ENCODE measurements at regions not wholly inside any gene's neighbourhood (a gene's known extent, or its start where the extent isn't known, plus 50 kb on each side); places are given as distances from the start of the nearest gene placed in this dataset.

DNA sequence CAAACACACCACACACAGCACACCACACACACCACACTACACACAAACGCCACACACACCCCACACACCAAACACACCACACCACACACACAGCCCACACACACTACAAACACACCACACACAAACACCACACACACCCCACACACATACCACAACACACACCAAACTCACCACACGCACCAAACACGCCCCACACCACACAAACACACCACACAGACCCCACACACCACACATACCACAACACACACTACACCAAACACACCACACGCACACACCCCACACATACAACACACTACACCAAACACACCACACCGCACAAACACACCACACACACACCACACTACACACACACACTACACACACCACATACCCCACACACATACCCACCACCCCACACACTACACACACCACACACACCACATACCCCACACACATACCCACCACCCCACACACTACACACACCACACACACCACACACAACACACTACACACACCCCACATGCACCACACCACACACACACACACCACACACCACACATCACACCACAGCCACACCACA lies 151.2 kb downstream of the ERCC6L2 start:
- TF ChIP-seq POLR2AphosphoS5 (IDR thresholded peaks at IDR 0.05; ENCODE audit: low read depth, low read length) = no peak
- no peak for TF ChIP-seq SIN3A (IDR thresholded peaks at IDR 0.05; ENCODE audit: borderline replicate concordance, insufficient read depth, low read length)
- TF ChIP-seq, protein P1, sequence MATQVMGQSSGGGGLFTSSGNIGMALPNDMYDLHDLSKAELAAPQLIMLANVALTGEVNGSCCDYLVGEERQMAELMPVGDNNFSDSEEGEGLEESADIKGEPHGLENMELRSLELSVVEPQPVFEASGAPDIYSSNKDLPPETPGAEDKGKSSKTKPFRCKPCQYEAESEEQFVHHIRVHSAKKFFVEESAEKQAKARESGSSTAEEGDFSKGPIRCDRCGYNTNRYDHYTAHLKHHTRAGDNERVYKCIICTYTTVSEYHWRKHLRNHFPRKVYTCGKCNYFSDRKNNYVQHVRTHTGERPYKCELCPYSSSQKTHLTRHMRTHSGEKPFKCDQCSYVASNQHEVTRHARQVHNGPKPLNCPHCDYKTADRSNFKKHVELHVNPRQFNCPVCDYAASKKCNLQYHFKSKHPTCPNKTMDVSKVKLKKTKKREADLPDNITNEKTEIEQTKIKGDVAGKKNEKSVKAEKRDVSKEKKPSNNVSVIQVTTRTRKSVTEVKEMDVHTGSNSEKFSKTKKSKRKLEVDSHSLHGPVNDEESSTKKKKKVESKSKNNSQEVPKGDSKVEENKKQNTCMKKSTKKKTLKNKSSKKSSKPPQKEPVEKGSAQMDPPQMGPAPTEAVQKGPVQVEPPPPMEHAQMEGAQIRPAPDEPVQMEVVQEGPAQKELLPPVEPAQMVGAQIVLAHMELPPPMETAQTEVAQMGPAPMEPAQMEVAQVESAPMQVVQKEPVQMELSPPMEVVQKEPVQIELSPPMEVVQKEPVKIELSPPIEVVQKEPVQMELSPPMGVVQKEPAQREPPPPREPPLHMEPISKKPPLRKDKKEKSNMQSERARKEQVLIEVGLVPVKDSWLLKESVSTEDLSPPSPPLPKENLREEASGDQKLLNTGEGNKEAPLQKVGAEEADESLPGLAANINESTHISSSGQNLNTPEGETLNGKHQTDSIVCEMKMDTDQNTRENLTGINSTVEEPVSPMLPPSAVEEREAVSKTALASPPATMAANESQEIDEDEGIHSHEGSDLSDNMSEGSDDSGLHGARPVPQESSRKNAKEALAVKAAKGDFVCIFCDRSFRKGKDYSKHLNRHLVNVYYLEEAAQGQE (IDR thresholded peaks at IDR 0.05; ENCODE audit: insufficient read depth in 1 of 2, low read depth in 2 of 2, low read length in 2 of 2) = no peak
- TF ChIP-seq FOXP2 (optimal IDR thresholded peaks at IDR 0.05; ENCODE audit: borderline replicate concordance, extremely low read depth, extremely low read length, insufficient read depth) = no peak
- TF ChIP-seq TAF1 (IDR thresholded peaks at IDR 0.05; ENCODE audit: borderline replicate concordance, insufficient read depth, low read length) = no peak

DNA sequence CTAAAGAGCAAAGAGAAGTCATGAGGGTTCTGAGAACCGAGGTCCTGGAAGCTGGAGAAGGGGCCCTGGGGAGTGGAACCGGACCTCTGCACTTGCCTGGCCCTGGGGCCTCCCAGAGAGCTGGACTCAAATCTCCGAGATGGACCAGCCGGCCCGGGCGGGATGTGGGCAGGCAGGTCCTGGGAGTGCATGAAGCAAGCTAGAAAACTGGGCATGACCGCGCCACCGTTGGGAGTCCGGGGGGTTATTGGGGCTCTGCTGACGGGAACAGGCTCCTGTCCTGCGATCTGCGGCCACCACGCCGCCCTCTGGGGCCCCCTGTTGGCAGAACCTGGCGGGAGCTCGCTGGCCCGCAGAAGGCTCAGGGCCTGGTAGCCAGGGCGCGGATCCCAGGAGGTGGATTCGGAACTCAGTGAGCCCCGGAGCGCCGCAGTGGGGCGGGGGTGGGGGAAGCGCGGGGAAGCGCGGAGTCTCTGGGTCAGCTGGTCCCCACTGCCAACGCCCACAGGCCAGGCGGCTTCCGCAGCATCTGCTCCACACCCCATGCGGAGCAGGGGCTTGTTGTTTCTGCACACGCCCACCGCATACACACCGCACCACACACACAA lies 150.6 kb downstream of the ERCC6L2 start:
- TF ChIP-seq, protein P1 (IDR thresholded peaks at IDR 0.05; ENCODE audit: insufficient read depth in 1 of 2, low read depth in 2 of 2, low read length in 2 of 2) = no peak
- TF ChIP-seq FOXP2 (optimal IDR thresholded peaks at IDR 0.05; ENCODE audit: borderline replicate concordance, extremely low read depth, extremely low read length, insufficient read depth) (no peak), POLR2AphosphoS5 (IDR thresholded peaks at IDR 0.05; ENCODE audit: low read depth, low read length) (no peak), TAF1 (IDR thresholded peaks at IDR 0.05; ENCODE audit: borderline replicate concordance, insufficient read depth, low read length) (no peak), SIN3A (IDR thresholded peaks at IDR 0.05; ENCODE audit: borderline replicate concordance, insufficient read depth, low read length) (no peak)

DNA sequence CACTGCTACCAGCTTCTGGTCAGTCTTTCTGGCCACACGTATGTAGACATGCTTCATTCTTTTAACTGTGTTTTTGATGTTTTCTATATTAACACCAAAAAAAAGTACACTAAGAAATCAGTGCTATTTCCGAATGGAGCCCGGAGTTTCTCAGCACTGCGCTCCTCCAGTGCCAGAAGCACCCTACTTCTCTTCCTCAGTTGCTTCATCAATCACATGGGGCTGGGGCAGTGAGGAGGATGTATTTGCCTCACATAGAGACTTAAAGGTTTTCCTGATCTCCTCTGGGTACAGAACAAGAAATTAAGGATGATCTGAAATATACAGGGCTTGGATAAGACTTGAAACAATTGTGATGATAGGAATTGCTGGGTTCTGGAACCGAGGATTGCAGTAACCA lies 148.0 kb downstream of the ERCC6L2 start:
- no peak for TF ChIP-seq FOXP2 (optimal IDR thresholded peaks at IDR 0.05; ENCODE audit: borderline replicate concordance, extremely low read depth, extremely low read length, insufficient read depth)
- no peak for TF ChIP-seq POLR2AphosphoS5 (IDR thresholded peaks at IDR 0.05; ENCODE audit: low read depth, low read length)
- TF ChIP-seq TAF1 (IDR thresholded peaks at IDR 0.05; ENCODE audit: borderline replicate concordance, insufficient read depth, low read length) = no peak
- TF ChIP-seq, protein P1 (IDR thresholded peaks at IDR 0.05; ENCODE audit: insufficient read depth in 1 of 2, low read depth in 2 of 2, low read length in 2 of 2) = no peak
- TF ChIP-seq SIN3A (IDR thresholded peaks at IDR 0.05; ENCODE audit: borderline replicate concordance, insufficient read depth, low read length) = no peak

DNA sequence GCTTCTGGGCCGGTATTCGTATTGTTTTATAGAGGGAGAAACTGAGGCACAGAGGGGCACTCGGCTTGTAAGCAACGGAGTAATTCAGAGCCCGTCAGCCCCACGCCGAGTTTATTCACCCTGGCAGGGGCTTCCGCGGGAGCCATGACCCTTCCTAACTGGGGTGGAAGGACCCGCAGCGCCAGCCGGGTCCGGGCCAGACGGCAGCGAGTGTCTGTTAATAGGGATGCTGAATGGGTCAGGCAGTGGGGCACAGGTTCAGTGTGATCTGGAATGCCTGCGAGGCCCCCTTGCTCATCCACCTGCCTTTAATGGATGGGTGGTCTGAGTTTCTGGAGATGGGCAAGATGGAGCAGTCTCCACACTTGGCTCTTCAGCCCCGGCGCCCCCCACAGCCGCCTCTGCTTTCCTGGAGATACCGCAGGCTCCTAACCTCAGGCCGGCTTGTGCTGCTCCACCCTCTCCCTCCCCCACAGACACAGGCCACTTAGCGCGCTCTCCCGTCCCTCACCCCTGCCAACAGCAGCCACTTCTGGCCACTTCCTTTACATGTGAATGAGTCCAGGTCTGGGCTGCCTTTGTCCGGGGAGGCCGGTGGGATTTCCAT lies 147.1 kb downstream of the ERCC6L2 start:
- TF ChIP-seq POLR2AphosphoS5 (IDR thresholded peaks at IDR 0.05; ENCODE audit: low read depth, low read length) = no peak
- TF ChIP-seq FOXP2 (optimal IDR thresholded peaks at IDR 0.05; ENCODE audit: borderline replicate concordance, extremely low read depth, extremely low read length, insufficient read depth) = peak; percentile 10
- TF ChIP-seq, protein P1 (IDR thresholded peaks at IDR 0.05; ENCODE audit: insufficient read depth in 1 of 2, low read depth in 2 of 2, low read length in 2 of 2) = no peak
- no peak for TF ChIP-seq TAF1 (IDR thresholded peaks at IDR 0.05; ENCODE audit: borderline replicate concordance, insufficient read depth, low read length)
- no peak for TF ChIP-seq SIN3A (IDR thresholded peaks at IDR 0.05; ENCODE audit: borderline replicate concordance, insufficient read depth, low read length)

Measured in PFSK-1 (cell line).